ENCODE measurements at regions not wholly inside any gene's neighbourhood (a gene's known extent, or its start where the extent isn't known, plus 50 kb on each side); places are given as distances from the start of the nearest gene placed in this dataset.

DNA sequence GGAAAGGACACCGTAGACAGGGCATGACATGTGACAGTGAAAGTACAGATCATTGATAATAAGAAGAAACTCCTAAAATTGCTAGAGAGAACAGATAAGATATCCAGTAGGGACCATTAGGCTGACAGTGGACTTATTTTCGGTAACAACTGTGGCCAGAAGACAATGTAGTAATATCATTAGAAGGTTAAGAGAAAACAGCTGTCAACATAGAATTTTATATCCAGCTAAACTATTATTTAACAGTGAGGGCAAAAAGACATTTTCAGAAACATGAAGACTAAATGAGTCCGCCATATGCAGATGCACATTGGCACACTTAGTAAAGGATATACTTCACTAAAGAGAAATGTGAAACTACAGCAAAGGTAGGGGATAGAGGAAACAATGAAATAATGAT, 95.4 kb upstream of the GUCA2B start:
- in situ Hi-C loops (cut with HindIII; ENCODE audit: low sequenced_read_pairs): no loop called here
- DNase-seq (ENCODE audit: low read depth): no peak
- no peak overlapping the region for H3K4me3 ChIP-seq (ENCODE audit: low read depth, low read length)
- no peak for TF ChIP-seq CTCF (IDR thresholded peaks at IDR 0.05; ENCODE audit: low read depth, low read length, missing control alignments)

DNA sequence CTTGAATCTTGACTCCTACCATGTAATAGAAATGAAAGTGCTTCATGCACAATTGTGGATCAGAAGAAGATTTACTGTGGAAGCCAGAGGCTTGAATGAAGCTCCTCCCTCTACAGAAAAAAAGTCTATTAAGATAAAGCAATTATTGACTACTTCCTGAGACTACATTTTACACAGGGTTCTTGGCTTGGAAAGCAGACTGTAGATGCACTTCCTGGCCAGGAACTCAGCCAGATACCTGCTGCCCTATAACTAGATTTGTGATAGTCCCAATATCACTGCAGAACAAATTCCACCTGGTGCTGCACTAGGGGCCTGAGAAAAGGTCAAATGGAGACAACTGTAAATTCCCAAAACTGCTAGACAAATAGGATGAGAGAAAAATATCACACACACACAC, 96.8 kb upstream of the GUCA2B start:
- H3K4me3 ChIP-seq (ENCODE audit: low read depth, low read length): no peak overlapping the region
- TF ChIP-seq CTCF (IDR thresholded peaks at IDR 0.05; ENCODE audit: low read depth, low read length, missing control alignments): no peak
- DNase-seq (ENCODE audit: low read depth): no peak
- in situ Hi-C loops (cut with HindIII; ENCODE audit: low sequenced_read_pairs): no loop called here

GRCh38 chr1:42055061-42055460, 98.1 kb upstream of the GUCA2B start:
- TF ChIP-seq CTCF (IDR thresholded peaks at IDR 0.05; ENCODE audit: low read depth, low read length, missing control alignments): no peak
- in situ Hi-C loops (cut with HindIII; ENCODE audit: low sequenced_read_pairs): no loop called here
- no peak overlapping the region for H3K4me3 ChIP-seq (ENCODE audit: low read depth, low read length)
- no peak for DNase-seq (ENCODE audit: low read depth)

DNA sequence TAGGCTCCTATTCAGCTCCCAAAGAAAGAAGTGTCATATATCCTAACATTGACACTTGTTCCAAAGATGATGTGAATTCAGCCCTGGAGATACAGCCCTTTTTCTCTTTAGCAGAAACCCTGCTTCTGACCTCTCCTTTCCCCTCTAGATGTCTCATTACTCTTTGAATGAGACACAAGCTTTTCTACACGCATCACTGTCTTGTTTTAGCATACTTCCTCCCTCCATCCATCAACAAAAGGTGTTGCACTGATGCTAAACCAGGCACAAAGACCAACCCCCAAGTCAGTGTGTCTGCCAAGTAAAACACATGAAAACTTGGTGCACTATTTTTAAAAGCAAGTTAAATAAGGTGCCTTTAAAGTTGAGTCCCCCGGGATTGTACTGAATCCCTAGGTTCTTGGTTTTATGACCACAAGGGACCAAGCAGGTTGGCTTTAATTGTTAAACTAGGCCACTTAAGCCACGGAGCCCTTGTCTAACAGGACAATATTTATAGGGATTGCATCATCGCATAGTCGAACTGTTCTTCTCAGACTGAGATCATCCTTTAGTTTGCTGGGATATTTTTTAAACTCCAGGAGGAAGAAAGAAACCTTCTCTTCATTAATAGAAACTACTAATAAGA, 101.0 kb upstream of the GUCA2B start:
- TF ChIP-seq CTCF (IDR thresholded peaks at IDR 0.05; ENCODE audit: low read depth, low read length, missing control alignments): no peak
- in situ Hi-C loops (cut with HindIII; ENCODE audit: low sequenced_read_pairs): no loop called here
- no peak for DNase-seq (ENCODE audit: low read depth)
- no peak overlapping the region for H3K4me3 ChIP-seq (ENCODE audit: low read depth, low read length)

GRCh38 chr1:42047508-42047880, 105.7 kb upstream of the GUCA2B start:
- in situ Hi-C loops (cut with HindIII; ENCODE audit: low sequenced_read_pairs): no loop called here
- H3K4me3 ChIP-seq (ENCODE audit: low read depth, low read length): no peak overlapping the region
- TF ChIP-seq CTCF (IDR thresholded peaks at IDR 0.05; ENCODE audit: low read depth, low read length, missing control alignments): no peak
- no peak for DNase-seq (ENCODE audit: low read depth)

DNA sequence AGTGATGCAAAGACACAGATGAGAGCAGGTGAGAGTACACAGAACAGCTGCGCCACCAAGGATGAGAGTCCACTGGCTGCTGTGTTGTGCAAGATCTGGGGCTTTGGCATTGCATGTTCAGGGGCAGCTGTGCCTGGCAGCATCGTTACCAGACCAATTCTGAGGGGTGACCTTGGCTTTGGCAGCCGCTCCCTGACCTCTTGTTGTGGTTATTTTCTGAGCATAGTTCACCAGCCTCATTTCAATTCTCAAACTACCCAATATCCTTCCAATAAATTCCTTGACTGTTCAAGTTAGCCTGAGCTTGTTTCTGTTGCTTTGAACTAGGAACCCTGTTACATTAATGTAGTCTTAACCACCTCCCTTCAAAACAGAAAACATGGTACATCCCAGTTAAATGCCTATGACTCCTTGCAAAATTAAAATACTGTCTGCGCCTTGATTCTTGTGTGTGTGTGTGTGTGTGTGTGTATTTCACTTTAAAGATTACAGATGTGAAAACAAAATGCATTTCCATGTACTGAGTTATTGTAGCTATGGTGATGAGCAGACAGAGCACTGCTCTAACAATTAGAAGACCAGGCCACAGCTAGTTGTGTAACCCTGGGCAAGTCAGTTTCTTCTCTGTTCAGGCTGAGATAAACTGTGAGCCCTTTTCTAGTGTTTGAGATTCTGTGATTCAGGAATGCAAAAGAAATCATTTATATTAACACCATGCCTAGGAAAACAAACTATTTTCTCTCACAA, 106.3 kb upstream of the GUCA2B start:
- TF ChIP-seq CTCF (IDR thresholded peaks at IDR 0.05; ENCODE audit: low read depth, low read length, missing control alignments): no peak
- in situ Hi-C loops (cut with HindIII; ENCODE audit: low sequenced_read_pairs): no loop called here

More for the DNA sequence above, 106.3 kb upstream of the GUCA2B start:
- no peak overlapping the region for H3K4me3 ChIP-seq (ENCODE audit: low read depth, low read length)
- DNase-seq (ENCODE audit: low read depth): no peak
